ENCODE measurements at regions not wholly inside any gene's neighbourhood (a gene's known extent, or its start where the extent isn't known, plus 50 kb on each side); places are given as distances from the start of the nearest gene placed in this dataset.

DNA sequence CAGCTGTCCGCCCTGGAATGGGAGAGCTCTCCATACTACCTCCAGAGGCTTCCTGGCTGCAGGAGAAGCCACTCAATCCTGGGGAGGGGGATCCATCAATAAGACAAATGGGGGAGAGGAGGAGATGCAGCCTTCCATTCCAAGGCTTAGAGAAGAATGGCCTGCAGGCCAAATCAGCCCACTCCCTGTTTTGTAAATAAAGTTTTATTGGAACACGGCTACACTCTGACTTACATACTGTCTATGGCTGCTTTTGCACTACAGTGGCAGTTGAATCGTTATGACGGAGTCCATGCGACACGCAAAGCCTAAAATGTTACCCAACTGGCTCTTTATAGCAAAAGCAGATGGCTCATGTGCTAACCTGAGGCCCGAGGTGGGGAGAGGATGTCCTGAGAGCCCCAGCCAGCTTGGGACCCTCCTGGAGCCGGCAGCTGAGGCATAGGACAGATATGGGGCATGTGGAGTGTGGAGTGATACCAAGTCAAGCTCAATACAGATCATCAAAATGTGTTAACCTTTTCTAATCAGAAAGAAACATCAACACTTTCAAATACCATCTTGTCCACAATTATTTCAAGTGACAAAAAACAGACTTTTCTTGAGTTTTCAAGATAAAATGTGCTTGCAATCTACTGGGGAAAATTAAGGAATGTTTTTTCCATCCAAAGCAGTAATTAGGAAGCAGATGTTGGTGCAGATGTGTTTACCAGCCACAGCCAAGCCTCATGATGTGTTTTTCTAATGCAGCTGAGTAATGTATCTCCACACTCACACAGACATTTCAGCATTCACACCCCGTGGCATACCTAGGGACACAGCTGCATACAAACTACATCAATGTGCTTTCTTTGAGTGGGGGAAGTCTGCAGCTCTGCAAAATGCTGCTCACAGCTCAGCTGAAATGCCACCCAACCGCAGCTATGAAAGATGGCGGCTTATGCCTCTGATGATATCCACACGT, 181.6 kb downstream of the SHANK2 start:
- TF ChIP-seq POLR2A (IDR thresholded peaks at IDR 0.05; ENCODE audit: low read depth) (no peak), EP300 (IDR thresholded peaks at IDR 0.05) (no peak), POLR2AphosphoS5 (IDR thresholded peaks at IDR 0.05) (no peak)
- TF ChIP-seq, protein P1, sequence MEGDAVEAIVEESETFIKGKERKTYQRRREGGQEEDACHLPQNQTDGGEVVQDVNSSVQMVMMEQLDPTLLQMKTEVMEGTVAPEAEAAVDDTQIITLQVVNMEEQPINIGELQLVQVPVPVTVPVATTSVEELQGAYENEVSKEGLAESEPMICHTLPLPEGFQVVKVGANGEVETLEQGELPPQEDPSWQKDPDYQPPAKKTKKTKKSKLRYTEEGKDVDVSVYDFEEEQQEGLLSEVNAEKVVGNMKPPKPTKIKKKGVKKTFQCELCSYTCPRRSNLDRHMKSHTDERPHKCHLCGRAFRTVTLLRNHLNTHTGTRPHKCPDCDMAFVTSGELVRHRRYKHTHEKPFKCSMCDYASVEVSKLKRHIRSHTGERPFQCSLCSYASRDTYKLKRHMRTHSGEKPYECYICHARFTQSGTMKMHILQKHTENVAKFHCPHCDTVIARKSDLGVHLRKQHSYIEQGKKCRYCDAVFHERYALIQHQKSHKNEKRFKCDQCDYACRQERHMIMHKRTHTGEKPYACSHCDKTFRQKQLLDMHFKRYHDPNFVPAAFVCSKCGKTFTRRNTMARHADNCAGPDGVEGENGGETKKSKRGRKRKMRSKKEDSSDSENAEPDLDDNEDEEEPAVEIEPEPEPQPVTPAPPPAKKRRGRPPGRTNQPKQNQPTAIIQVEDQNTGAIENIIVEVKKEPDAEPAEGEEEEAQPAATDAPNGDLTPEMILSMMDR (IDR thresholded peaks at IDR 0.05): no peak
